HG02970 (cell line): ENCODE measurements at regions not wholly inside any gene's neighbourhood (a gene's known extent, or its start where the extent isn't known, plus 50 kb on each side); places are given as distances from the start of the nearest gene placed in this dataset.

Experiments
- ATAC-seq: cut with Tn5 transposase; IDR thresholded peaks from one replicate; pipeline ENCODE4 v1.9.1; 2021; ENCODE audit warnings: mild to moderate bottlenecking, moderate library complexity, moderate number of reproducible peaks; ENCODE audit not compliant: unreplicated experiment, low FRiP score

GRCh38 chr4:181958446-181958845 is 284.8 kb upstream of the TENM3 start:
- ATAC-seq, result no peak

GRCh38 chr4:181959121-181959520 is 284.1 kb upstream of the TENM3 start:
- no peak for ATAC-seq

- ATAC-seq, result no peak
These were observed 282.8 kb upstream of the TENM3 start for GRCh38 chr4:181960384-181960783.

GRCh38 chr4:181962321-181962720 is 280.9 kb upstream of the TENM3 start:
- ATAC-seq, result no peak

GRCh38 chr4:181964731-181965130 is 278.5 kb upstream of the TENM3 start:
- no peak for ATAC-seq

GRCh38 chr4:181966104-181966551 is 277.1 kb upstream of the TENM3 start:
- ATAC-seq, result no peak

- ATAC-seq, result no peak
These were observed 275.8 kb upstream of the TENM3 start for GRCh38 chr4:181967401-181967800.

GRCh38 chr4:181968371-181968770 is 274.8 kb upstream of the TENM3 start:
- ATAC-seq, result no peak

- ATAC-seq, result no peak
These were observed 274.1 kb upstream of the TENM3 start for GRCh38 chr4:181969151-181969550.

- ATAC-seq, result no peak
These were observed 272.8 kb upstream of the TENM3 start for GRCh38 chr4:181970366-181970765.

- ATAC-seq, result no peak
These were observed 271.8 kb upstream of the TENM3 start for GRCh38 chr4:181971411-181971810.

- no peak for ATAC-seq
These were observed 271.2 kb upstream of the TENM3 start for GRCh38 chr4:181971973-181972372.

- ATAC-seq, result no peak
These were observed 266.4 kb upstream of the TENM3 start for GRCh38 chr4:181976764-181977163.

GRCh38 chr4:181982437-181982836 is 260.8 kb upstream of the TENM3 start:
- no peak for ATAC-seq

- ATAC-seq, result no peak
These were observed 260.3 kb upstream of the TENM3 start for GRCh38 chr4:181982856-181983255.

GRCh38 chr4:181987392-181987791 is 255.8 kb upstream of the TENM3 start:
- no peak for ATAC-seq

GRCh38 chr4:181989071-181989470 is 254.1 kb upstream of the TENM3 start:
- no peak for ATAC-seq

- no peak for ATAC-seq
These were observed 251.7 kb upstream of the TENM3 start for GRCh38 chr4:181991369-181992108.

GRCh38 chr4:181998398-181999295 is 244.6 kb upstream of the TENM3 start:
- no peak for ATAC-seq

GRCh38 chr4:182000077-182000476 is 243.1 kb upstream of the TENM3 start:
- ATAC-seq, result no peak

GRCh38 chr4:182010876-182011275 is 232.3 kb upstream of the TENM3 start:
- no peak for ATAC-seq

- no peak for ATAC-seq
These were observed 229.0 kb upstream of the TENM3 start for GRCh38 chr4:182014164-182014563.
